ENCODE measurements at regions not wholly inside any gene's neighbourhood (a gene's known extent, or its start where the extent isn't known, plus 50 kb on each side); places are given as distances from the start of the nearest gene placed in this dataset.

DNA sequence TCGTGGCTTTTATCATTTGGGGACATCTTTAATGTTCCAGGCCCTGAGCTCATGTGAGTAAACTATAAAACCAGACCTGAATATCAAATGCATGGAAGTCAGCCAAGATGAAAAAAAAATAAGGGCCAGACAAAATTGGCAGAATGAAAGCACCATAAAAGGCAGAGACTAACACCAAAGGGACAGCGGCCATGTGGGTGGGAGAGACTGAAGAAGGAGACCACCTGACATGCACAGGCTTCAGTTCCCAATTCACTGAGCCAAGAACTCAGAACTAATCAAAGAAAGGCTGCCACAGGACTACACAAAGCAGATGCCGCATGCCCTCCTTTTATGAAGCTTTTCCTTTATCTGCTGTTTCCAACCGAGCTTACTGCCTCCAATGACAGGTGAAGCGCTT lies 267.1 kb downstream of the RAD51AP2 start:
- TF ChIP-seq, protein P1, sequence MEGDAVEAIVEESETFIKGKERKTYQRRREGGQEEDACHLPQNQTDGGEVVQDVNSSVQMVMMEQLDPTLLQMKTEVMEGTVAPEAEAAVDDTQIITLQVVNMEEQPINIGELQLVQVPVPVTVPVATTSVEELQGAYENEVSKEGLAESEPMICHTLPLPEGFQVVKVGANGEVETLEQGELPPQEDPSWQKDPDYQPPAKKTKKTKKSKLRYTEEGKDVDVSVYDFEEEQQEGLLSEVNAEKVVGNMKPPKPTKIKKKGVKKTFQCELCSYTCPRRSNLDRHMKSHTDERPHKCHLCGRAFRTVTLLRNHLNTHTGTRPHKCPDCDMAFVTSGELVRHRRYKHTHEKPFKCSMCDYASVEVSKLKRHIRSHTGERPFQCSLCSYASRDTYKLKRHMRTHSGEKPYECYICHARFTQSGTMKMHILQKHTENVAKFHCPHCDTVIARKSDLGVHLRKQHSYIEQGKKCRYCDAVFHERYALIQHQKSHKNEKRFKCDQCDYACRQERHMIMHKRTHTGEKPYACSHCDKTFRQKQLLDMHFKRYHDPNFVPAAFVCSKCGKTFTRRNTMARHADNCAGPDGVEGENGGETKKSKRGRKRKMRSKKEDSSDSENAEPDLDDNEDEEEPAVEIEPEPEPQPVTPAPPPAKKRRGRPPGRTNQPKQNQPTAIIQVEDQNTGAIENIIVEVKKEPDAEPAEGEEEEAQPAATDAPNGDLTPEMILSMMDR (IDR thresholded peaks at IDR 0.05; ENCODE audit: poor library complexity) = no peak
- no peak for TF ChIP-seq EZH2phosphoT487 (IDR thresholded peaks at IDR 0.05; ENCODE audit: low read depth, severe bottlenecking, unreplicated experiment)

Measured in hepatocyte (in vitro differentiated cells).